Neural cell (in vitro differentiated cells): ENCODE measurements at regions not wholly inside any gene's neighbourhood (a gene's known extent, or its start where the extent isn't known, plus 50 kb on each side); places are given as distances from the start of the nearest gene placed in this dataset.

Source experiments
- H2AFZ ChIP-seq: fragments of 200-600, 300-800 bp; sonication (generic), shearing (Covaris generic); 2 replicates; pipeline ENCODE4 v1.6.0; 2014; ENCODE audit warnings: low read depth, mild to moderate bottlenecking, antibody characterized with exemption, low read length, moderate library complexity
- H3F3A ChIP-seq: fragments of 200-600 bp; shearing (Covaris generic); 2 replicates; pipeline ENCODE4 v1.6.1; 2016; ENCODE audit warnings: mild to moderate bottlenecking, moderate library complexity, mixed read lengths, antibody characterized with exemption, low read length; ENCODE audit not compliant: insufficient read depth, poor library complexity, severe bottlenecking
- H3K27ac ChIP-seq: fragments of 200-600, 300-800 bp; sonication (generic), shearing (Covaris generic); 2 replicates; pipeline ENCODE4 v1.5.1; 2014; ENCODE audit warnings: mild to moderate bottlenecking, low read length, moderate library complexity
- H3K27me3 ChIP-seq: fragments of 300-800, 200-600 bp; sonication (generic), shearing (Covaris generic); 2 replicates; pipeline ENCODE4 v1.6.0; 2014; ENCODE audit warnings: mild to moderate bottlenecking, low read depth, low read length, moderate library complexity; ENCODE audit not compliant: insufficient read depth
- H3K36me3 ChIP-seq: fragments of 300-800, 200-600 bp; sonication (generic), shearing (Covaris generic); 2 replicates; pipeline ENCODE4 v1.5.1; 2014; ENCODE audit warnings: mild to moderate bottlenecking, antibody characterized with exemption, low read length, moderate library complexity; ENCODE audit not compliant: insufficient read depth
- H3K4me2 ChIP-seq: fragments of 300-800, 200-600 bp; sonication (generic), shearing (Covaris generic); 2 replicates; pipeline ENCODE4 v1.6.0; 2014; ENCODE audit warnings: mild to moderate bottlenecking, low read length
- H3K4me3 ChIP-seq: fragments of 300-800, 200-600 bp; sonication (generic), shearing (Covaris generic); 2 replicates; pipeline ENCODE4 v1.5.1; 2014; ENCODE audit warnings: mild to moderate bottlenecking, low read length, moderate library complexity
- H3K79me2 ChIP-seq: fragments of 200-600 bp; shearing (Covaris generic); replicated peaks from 2 replicates; pipeline ENCODE4 v1.6.0; 2014; ENCODE audit warnings: mild to moderate bottlenecking, low read length, moderate library complexity; ENCODE audit not compliant: insufficient read depth
- H3K9ac ChIP-seq: fragments of 300-800, 200-600 bp; sonication (generic), shearing (Covaris generic); 2 replicates; pipeline ENCODE4 v1.6.1; 2016; ENCODE audit warnings: mild to moderate bottlenecking, low read length, mixed read lengths
- H3K9me2 ChIP-seq: fragments of 200-600 bp; shearing (Covaris generic); 2 replicates; pipeline ENCODE4 v1.6.1; 2016; ENCODE audit warnings: mild to moderate bottlenecking, low read length, mixed read lengths; ENCODE audit not compliant: insufficient read depth
- H3K9me3 ChIP-seq: fragments of 200-600, 300-800 bp; sonication (generic), shearing (Covaris generic); 2 replicates; pipeline ENCODE4 v1.6.1; 2016; ENCODE audit warnings: mild to moderate bottlenecking, mixed run types, low read length, moderate library complexity, mixed read lengths
- H4K20me1 ChIP-seq: fragments of 200-600 bp; shearing (Covaris generic); 2 replicates; pipeline ENCODE4 v1.6.1; 2016; ENCODE audit warnings: mild to moderate bottlenecking, mixed run types; ENCODE audit not compliant: insufficient read depth
- EP300 ChIP-seq: fragments of 450-650 bp; conservative IDR thresholded peaks from 2 replicates; pipeline ENCODE4 v1.6.1; 2014; ENCODE audit warnings: antibody characterized with exemption, mild to moderate bottlenecking, moderate library complexity; ENCODE audit not compliant: poor library complexity, severe bottlenecking
- EZH2 ChIP-seq: fragments of 200-600, 300-800 bp; shearing (Covaris generic), sonication (generic); IDR thresholded peaks from 2 replicates; pipeline ENCODE4 v1.6.1; 2014; ENCODE audit warnings: antibody characterized with exemption, low read length, borderline replicate concordance, mild to moderate bottlenecking; ENCODE audit not compliant: insufficient read depth, poor library complexity, severe bottlenecking
- MXI1 ChIP-seq: fragments of 450-650 bp; conservative IDR thresholded peaks from 2 replicates; pipeline ENCODE4 v1.6.1; 2014; ENCODE audit warnings: antibody characterized with exemption, mild to moderate bottlenecking; ENCODE audit not compliant: poor library complexity, severe bottlenecking
- POLR2AphosphoS5 ChIP-seq: IDR thresholded peaks from 2 replicates; pipeline ENCODE4 v1.6.1; 2012
- RAD21 ChIP-seq: fragments of 450-650 bp; conservative IDR thresholded peaks from 2 replicates; pipeline ENCODE4 v1.6.1; 2014; ENCODE audit warnings: antibody characterized with exemption, mild to moderate bottlenecking, moderate library complexity
- SMC3 ChIP-seq: fragments of 450-650 bp; conservative IDR thresholded peaks from 2 replicates; pipeline ENCODE4 v1.6.1; 2014; ENCODE audit warnings: antibody characterized with exemption, mild to moderate bottlenecking, moderate library complexity; ENCODE audit not compliant: poor library complexity
- TAF1 ChIP-seq: IDR thresholded peaks from 2 replicates; pipeline ENCODE4 v1.6.1; 2012; ENCODE audit warnings: low read depth
- TF ChIP-seq, protein P1 (sequence below): IDR thresholded peaks from 2 replicates; pipeline ENCODE4 v1.6.1; 2012; ENCODE audit warnings: borderline replicate concordance
- TF ChIP-seq, protein P2 (sequence below): fragments of 450-650 bp; IDR thresholded peaks from 2 replicates; pipeline ENCODE4 v1.5.1; 2014; ENCODE audit warnings: antibody characterized with exemption, mild to moderate bottlenecking, moderate library complexity; ENCODE audit not compliant: poor library complexity, severe bottlenecking

DNA sequence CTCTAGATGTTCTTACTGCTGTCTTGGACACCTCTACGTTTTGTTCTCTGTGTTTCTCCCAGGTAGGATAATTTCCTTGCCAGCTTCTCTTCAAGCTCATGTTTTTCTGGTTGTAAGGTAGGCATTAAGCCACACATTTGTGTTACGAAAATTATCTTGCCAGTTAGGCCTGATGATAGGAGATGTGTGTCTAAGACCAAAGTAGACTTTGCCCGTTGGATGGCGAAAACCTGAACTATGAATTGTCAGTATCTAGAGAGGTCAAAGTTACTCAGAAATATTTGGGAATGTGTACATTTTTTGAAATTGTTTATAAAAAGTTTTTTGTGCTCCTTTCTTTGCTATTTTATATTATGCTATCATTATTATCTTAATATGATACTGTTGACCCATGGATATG is 72.8 kb downstream of the FHIP1A start:
- TF ChIP-seq POLR2AphosphoS5 (no peak), SMC3 (no peak), EZH2 (no peak), TAF1 (no peak), RAD21 (no peak), MXI1 (no peak), EP300 (no peak)
- TF ChIP-seq, protein P1, sequence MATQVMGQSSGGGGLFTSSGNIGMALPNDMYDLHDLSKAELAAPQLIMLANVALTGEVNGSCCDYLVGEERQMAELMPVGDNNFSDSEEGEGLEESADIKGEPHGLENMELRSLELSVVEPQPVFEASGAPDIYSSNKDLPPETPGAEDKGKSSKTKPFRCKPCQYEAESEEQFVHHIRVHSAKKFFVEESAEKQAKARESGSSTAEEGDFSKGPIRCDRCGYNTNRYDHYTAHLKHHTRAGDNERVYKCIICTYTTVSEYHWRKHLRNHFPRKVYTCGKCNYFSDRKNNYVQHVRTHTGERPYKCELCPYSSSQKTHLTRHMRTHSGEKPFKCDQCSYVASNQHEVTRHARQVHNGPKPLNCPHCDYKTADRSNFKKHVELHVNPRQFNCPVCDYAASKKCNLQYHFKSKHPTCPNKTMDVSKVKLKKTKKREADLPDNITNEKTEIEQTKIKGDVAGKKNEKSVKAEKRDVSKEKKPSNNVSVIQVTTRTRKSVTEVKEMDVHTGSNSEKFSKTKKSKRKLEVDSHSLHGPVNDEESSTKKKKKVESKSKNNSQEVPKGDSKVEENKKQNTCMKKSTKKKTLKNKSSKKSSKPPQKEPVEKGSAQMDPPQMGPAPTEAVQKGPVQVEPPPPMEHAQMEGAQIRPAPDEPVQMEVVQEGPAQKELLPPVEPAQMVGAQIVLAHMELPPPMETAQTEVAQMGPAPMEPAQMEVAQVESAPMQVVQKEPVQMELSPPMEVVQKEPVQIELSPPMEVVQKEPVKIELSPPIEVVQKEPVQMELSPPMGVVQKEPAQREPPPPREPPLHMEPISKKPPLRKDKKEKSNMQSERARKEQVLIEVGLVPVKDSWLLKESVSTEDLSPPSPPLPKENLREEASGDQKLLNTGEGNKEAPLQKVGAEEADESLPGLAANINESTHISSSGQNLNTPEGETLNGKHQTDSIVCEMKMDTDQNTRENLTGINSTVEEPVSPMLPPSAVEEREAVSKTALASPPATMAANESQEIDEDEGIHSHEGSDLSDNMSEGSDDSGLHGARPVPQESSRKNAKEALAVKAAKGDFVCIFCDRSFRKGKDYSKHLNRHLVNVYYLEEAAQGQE, result no peak
- TF ChIP-seq, protein P2, sequence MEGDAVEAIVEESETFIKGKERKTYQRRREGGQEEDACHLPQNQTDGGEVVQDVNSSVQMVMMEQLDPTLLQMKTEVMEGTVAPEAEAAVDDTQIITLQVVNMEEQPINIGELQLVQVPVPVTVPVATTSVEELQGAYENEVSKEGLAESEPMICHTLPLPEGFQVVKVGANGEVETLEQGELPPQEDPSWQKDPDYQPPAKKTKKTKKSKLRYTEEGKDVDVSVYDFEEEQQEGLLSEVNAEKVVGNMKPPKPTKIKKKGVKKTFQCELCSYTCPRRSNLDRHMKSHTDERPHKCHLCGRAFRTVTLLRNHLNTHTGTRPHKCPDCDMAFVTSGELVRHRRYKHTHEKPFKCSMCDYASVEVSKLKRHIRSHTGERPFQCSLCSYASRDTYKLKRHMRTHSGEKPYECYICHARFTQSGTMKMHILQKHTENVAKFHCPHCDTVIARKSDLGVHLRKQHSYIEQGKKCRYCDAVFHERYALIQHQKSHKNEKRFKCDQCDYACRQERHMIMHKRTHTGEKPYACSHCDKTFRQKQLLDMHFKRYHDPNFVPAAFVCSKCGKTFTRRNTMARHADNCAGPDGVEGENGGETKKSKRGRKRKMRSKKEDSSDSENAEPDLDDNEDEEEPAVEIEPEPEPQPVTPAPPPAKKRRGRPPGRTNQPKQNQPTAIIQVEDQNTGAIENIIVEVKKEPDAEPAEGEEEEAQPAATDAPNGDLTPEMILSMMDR, result no peak

DNA sequence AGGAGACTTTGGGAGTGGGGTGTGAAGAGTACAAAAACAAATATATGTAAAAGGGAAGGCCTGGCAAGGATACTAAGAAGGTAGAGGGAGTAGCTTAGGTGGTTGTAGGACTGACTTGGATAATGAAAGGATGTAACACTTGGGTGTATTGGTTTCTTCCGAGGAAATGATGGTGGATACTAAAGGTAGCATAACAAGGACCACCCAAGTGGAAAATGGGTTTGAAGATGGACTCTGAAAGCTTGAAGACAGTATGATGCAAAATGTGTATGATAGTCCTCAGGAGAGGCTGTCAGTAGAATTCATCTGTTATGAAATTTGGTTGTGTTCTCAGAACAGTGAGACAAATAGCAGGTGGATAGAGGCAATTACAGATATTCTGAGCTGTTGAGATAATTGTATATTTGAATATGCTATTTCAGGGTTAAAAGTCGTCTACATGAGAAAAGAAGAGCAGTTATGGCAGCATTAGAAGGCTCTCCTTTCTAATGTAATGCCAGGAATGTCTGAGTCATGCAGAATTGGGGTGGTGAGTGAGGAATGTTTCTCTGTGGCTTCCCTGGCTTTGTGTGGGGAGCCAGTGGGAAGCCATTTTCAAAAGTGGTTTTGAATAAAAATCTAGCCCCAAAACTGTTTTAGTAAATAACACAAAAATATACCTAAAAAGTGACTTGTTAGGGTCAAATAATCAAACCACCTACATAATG is 75.6 kb downstream of the FHIP1A start:
- Histone ChIP-seq H3K4me3 (no peak overlapping the region), H3K4me2 (no peak overlapping the region), H2AFZ (no peak overlapping the region), H3K27me3 (no peaks in the 10 kb centered on the region), H3K27ac (no peak overlapping the region), H3F3A (no peaks in the 10 kb centered on the region), H3K9ac (no peak overlapping the region), H3K79me2 (no peaks in the 10 kb centered on the region), H3K9me2 (no peaks in the 10 kb centered on the region), H4K20me1 (no peaks in the 10 kb centered on the region), H3K36me3 (no peaks in the 10 kb centered on the region), H3K9me3 (no peaks in the 10 kb centered on the region)
- TF ChIP-seq EP300, result no peak
- TF ChIP-seq SMC3, result no peak
- TF ChIP-seq POLR2AphosphoS5, result no peak
- no peak for TF ChIP-seq TAF1
- no peak for TF ChIP-seq RAD21
- TF ChIP-seq EZH2, result no peak
- TF ChIP-seq, protein P2, result no peak
- TF ChIP-seq MXI1, result no peak
- TF ChIP-seq, protein P1, result no peak

More for the DNA sequence above, 72.8 kb downstream of the FHIP1A start:
- Histone ChIP-seq H3K9ac (no peak overlapping the region), H2AFZ (no peak overlapping the region), H4K20me1 (no peaks in the 10 kb centered on the region), H3K9me3 (no peaks in the 10 kb centered on the region), H3K27ac (no peak overlapping the region), H3F3A (no peaks in the 10 kb centered on the region), H3K4me3 (no peak overlapping the region), H3K27me3 (no peaks in the 10 kb centered on the region), H3K79me2 (no peaks in the 10 kb centered on the region), H3K9me2 (no peaks in the 10 kb centered on the region), H3K4me2 (no peak overlapping the region), H3K36me3 (no peaks in the 10 kb centered on the region)
